Lower leg skin (tissue), 4 donors: ENCODE measurements at regions not wholly inside any gene's neighbourhood (a gene's known extent, or its start where the extent isn't known, plus 50 kb on each side); places are given as distances from the start of the nearest gene placed in this dataset.
"Not testable (repeated sequence)": the region's sequence is repeated elsewhere in the genome, so short reads cannot be mapped to it uniquely, and the experiment has no call there.

Experiments
- DNase-seq, 2 donors: peaks; one replicate each; pipeline ENCODE4 v3.0.0-alpha.2; 2019; ENCODE audit warnings: low spot score in 2 of 2
- H3K4me3 ChIP-seq: fragments of 200-600 bp; sonication (generic); 2 replicates; pipeline ENCODE4 v1.5.1; 2017; ENCODE audit warnings: mild to moderate bottlenecking, low read depth; ENCODE audit not compliant: poor library complexity, severe bottlenecking
- CTCF ChIP-seq, 3 donors: fragments of 450-650 bp; IDR thresholded peaks; one replicate each; pipeline ENCODE4 v1.5.1; 2016; ENCODE audit warnings: antibody characterized with exemption in 3 of 3, mild to moderate bottlenecking in 3 of 3, moderate library complexity in 2 of 3
- POLR2A ChIP-seq, 2 donors: fragments of 450-650 bp; IDR thresholded peaks; one replicate each; pipeline ENCODE4 v1.6.1; 2016 to 2017; ENCODE audit warnings: antibody characterized with exemption in 2 of 2, mild to moderate bottlenecking in 1 of 2, moderate library complexity in 1 of 2
- WGBS, 2 donors: methylation state at CpG; one replicate each; pipeline ENCODE4 v1.1.5; 2018; 5-methylcytosine and 5-hydroxymethylcytosine counted together
- intact Hi-C: fragments of 100-400 bp; cut with DNase I; formaldehyde crosslinking; loops from one replicate; pipeline ENCODE4 v1.15.0; 2023; ENCODE audit warnings: low total_unique reads

GRCh38 chr12:13411287-13411686 lies 214.8 kb downstream of the EMP1 start:
- no peak overlapping the region for H3K4me3 ChIP-seq
- TF ChIP-seq CTCF (IDR thresholded peaks at IDR 0.05), result no peak
- TF ChIP-seq POLR2A (IDR thresholded peaks at IDR 0.05), result no peak
- DNase-seq, result no peak
- WGBS, 2 donors, result 91 to 95% methylated on average over 2 of the region's 2 CpGs
- intact Hi-C loops, result no loop called here

- intact Hi-C loops, result no loop called here
- WGBS, 2 donors, result 82 to 87% methylated on average over 5 of the region's 5 CpGs
- TF ChIP-seq POLR2A (IDR thresholded peaks at IDR 0.05), result no peak
- no peak for TF ChIP-seq CTCF (IDR thresholded peaks at IDR 0.05)
- H3K4me3 ChIP-seq, result no peak overlapping the region
- no peak for DNase-seq
These were observed 209.6 kb downstream of the EMP1 start for GRCh38 chr12:13405961-13406703.

GRCh38 chr12:13404631-13405473 lies 208.3 kb downstream of the EMP1 start:
- intact Hi-C loops, result no loop called here
- TF ChIP-seq CTCF (IDR thresholded peaks at IDR 0.05), result no peak
- no peak for TF ChIP-seq POLR2A (IDR thresholded peaks at IDR 0.05)
- no peak overlapping the region for H3K4me3 ChIP-seq
- DNase-seq, result no peak
- 57 to 61% methylated on average over 13 of the region's 13 CpGs for WGBS, 2 donors

- intact Hi-C loops, result no loop called here
- 63 to 77% methylated on average over 6 of the region's 6 CpGs for WGBS, 2 donors
- DNase-seq, result no peak
- no peak overlapping the region for H3K4me3 ChIP-seq
- TF ChIP-seq CTCF (IDR thresholded peaks at IDR 0.05), result no peak
- no peak for TF ChIP-seq POLR2A (IDR thresholded peaks at IDR 0.05)
These were observed 207.6 kb downstream of the EMP1 start for GRCh38 chr12:13404111-13404628.

- WGBS, 2 donors, result 77 to 87% methylated on average over 2 of the region's 2 CpGs
- H3K4me3 ChIP-seq, DNase-seq, intact Hi-C loops: not testable (repeated sequence)
These were observed 194.8 kb downstream of the EMP1 start for GRCh38 chr12:13391375-13391774.

GRCh38 chr12:13390918-13391317 lies 194.4 kb downstream of the EMP1 start:
- no peak overlapping the region for H3K4me3 ChIP-seq
- intact Hi-C loops, result no loop called here
- no peak for DNase-seq
- 76 to 83% methylated on average over 7 of the region's 7 CpGs for WGBS, 2 donors
- TF ChIP-seq CTCF (IDR thresholded peaks at IDR 0.05), result no peak
- TF ChIP-seq POLR2A (IDR thresholded peaks at IDR 0.05), result no peak
